Activated CD8-positive, alpha-beta T cell treated with anti-CD3 and anti-CD28 coated beads for 36 hours (primary cell): ENCODE measurements at regions not wholly inside any gene's neighbourhood (a gene's known extent, or its start where the extent isn't known, plus 50 kb on each side); places are given as distances from the start of the nearest gene placed in this dataset.

Source experiments
- ATAC-seq: fragments of 200-7000 bp; cut with Tn5 transposase; one replicate; pipeline ENCODE4 v1.10.0; 2021; ENCODE audit warnings: mild to moderate bottlenecking, moderate library complexity
- CTCF ChIA-PET: fragments of 350-600 bp; sonication (Branson Sonifier 250); formaldehyde crosslinking; loops from one replicate; lab custom pipeline; 2021; ENCODE audit warnings: antibody characterized with exemption; lab: Charles Lee
- POLR2A ChIA-PET: fragments of 350-600 bp; sonication (Branson Sonifier 250); formaldehyde crosslinking; loops from one replicate; lab custom pipeline; 2021; ENCODE audit warnings: antibody characterized with exemption; lab: Charles Lee
- DNase-seq: peaks from one replicate; pipeline ENCODE4 v3.0.0-alpha.2; 2020
- H3K27ac Mint-ChIP-seq: one replicate; pipeline ENCODE4 v1.8.0; 2021; ENCODE audit warnings: mild to moderate bottlenecking, mixed read lengths
- H3K27me3 Mint-ChIP-seq: one replicate; pipeline ENCODE4 v1.8.0; 2021; ENCODE audit warnings: mixed read lengths
- H3K36me3 Mint-ChIP-seq: one replicate; pipeline ENCODE4 v1.8.0; 2021; ENCODE audit warnings: low read depth, mixed read lengths
- H3K4me1 Mint-ChIP-seq: one replicate; pipeline ENCODE4 v1.8.0; 2021; ENCODE audit warnings: low read depth, mixed read lengths
- H3K4me3 Mint-ChIP-seq: one replicate; pipeline ENCODE4 v1.8.0; 2021; ENCODE audit warnings: mild to moderate bottlenecking, moderate library complexity, mixed read lengths
- H3K9me3 Mint-ChIP-seq: one replicate; pipeline ENCODE4 v1.8.0; 2021; ENCODE audit warnings: mixed read lengths
- intact Hi-C: fragments of 100-400 bp; cut with micrococcal nuclease; formaldehyde crosslinking; loops from one replicate; pipeline ENCODE4 v1.10.0; 2022
- TF ChIP-seq, protein P1 (sequence below): fragments of 200-600 bp; IDR thresholded peaks from one replicate; pipeline ENCODE4 v1.8.0; 2022; ENCODE audit warnings: antibody characterized with exemption, mild to moderate bottlenecking

DNA sequence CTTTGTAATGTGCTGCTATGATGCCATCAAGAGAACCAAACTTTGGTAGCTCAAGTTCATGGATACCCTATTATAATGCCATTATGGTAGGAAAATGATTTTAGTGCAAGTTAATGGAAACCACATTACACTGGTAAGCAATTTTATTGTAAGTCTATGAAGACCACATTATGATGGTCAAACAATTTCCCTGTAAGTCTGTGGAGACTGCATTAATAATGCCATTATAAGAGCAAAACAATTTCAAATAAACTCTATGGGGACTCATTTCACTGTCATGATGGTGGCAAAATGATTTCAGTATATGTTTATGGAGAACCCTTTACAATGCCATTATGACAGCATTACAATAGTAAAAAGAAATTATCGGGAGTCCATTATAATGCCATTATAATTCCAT is 602.0 kb upstream of the MEF2C start:
- no peak overlapping the region for H3K27ac Mint-ChIP-seq
- ChIA-PET POLR2A (no interaction called here), CTCF (no interaction called here)

DNA sequence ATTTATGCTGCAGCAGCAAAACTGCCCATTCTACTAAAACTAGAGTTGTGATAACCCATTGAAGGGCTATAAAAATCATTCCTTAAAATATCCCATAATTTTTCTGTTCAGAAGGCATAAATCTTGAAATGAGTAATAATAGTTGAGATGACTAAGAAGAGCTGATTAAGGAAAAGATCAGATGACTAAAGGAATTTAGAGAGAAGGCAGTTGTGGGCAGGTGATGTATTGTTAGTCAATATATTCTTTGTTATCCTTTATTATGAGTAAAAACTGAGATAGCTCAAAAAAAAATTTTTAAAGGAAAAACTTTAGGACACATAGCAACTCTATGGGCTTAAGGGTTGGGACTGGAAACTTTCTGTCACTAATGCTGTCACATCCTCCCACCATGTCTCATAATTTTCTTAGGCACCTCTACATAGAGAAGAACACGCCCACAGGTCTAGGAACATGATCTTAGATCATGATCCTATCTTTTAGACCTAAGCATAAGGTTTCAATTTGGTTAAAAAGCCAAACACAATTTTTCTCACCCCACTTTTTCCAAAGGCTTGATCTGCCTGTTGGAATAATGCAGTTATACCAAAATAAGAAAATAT is 597.5 kb upstream of the MEF2C start:
- H3K27me3 Mint-ChIP-seq: no peaks in the 10 kb centered on the region
- ChIA-PET POLR2A (no interaction called here), CTCF (no interaction called here)
- no peak for DNase-seq
- H3K4me3 Mint-ChIP-seq: no peak overlapping the region
- no peaks in the 10 kb centered on the region for H3K9me3 Mint-ChIP-seq
- TF ChIP-seq, protein P1, sequence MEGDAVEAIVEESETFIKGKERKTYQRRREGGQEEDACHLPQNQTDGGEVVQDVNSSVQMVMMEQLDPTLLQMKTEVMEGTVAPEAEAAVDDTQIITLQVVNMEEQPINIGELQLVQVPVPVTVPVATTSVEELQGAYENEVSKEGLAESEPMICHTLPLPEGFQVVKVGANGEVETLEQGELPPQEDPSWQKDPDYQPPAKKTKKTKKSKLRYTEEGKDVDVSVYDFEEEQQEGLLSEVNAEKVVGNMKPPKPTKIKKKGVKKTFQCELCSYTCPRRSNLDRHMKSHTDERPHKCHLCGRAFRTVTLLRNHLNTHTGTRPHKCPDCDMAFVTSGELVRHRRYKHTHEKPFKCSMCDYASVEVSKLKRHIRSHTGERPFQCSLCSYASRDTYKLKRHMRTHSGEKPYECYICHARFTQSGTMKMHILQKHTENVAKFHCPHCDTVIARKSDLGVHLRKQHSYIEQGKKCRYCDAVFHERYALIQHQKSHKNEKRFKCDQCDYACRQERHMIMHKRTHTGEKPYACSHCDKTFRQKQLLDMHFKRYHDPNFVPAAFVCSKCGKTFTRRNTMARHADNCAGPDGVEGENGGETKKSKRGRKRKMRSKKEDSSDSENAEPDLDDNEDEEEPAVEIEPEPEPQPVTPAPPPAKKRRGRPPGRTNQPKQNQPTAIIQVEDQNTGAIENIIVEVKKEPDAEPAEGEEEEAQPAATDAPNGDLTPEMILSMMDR: no peak
- ATAC-seq: no peak
- no peaks in the 10 kb centered on the region for H3K4me1 Mint-ChIP-seq
- intact Hi-C loops: no loop called here
- H3K36me3 Mint-ChIP-seq: no peaks in the 10 kb centered on the region
- no peak overlapping the region for H3K27ac Mint-ChIP-seq

More for the DNA sequence above, 602.0 kb upstream of the MEF2C start:
- TF ChIP-seq, protein P1: no peak
- no peaks in the 10 kb centered on the region for H3K4me1 Mint-ChIP-seq
- H3K27me3 Mint-ChIP-seq: no peaks in the 10 kb centered on the region
- H3K36me3 Mint-ChIP-seq: no peaks in the 10 kb centered on the region
- H3K9me3 Mint-ChIP-seq: no peaks in the 10 kb centered on the region
- intact Hi-C loops: no loop called here
- ATAC-seq: no peak
- no peak overlapping the region for H3K4me3 Mint-ChIP-seq
- DNase-seq: no peak

DNA sequence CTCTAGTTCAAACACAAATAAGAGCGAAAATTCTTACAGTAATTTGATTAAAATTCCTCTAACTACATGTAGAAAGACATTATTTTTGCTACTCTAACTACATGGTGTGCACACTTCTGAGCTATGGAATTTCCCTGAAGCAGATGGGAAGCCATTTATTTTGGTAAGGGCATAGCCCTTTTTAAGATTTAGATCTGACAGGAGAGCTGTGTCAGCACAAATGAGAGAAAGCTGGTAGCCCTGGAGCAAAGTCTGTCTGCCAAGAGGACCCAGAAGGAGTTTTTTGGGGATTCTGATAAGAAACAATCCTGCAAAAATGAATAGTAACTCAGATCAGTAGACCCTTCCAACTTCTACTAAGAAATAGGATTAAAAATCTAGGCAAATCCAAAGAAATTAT is 595.9 kb upstream of the MEF2C start:
- CTCF ChIA-PET: interaction anchor here (1.5 kb wide), 1 partner anchor 787 kb away, joined by 3 read pairs; no protein-coding TSS in a partner anchor
- POLR2A ChIA-PET: no interaction called here
- no peak for ATAC-seq
- TF ChIP-seq, protein P1: no peak
- Mint-ChIP-seq H3K9me3 (no peaks in the 10 kb centered on the region), H3K36me3 (no peaks in the 10 kb centered on the region), H3K4me3 (no peak overlapping the region), H3K4me1 (no peaks in the 10 kb centered on the region), H3K27ac (no peak overlapping the region), H3K27me3 (no peaks in the 10 kb centered on the region)
- no peak for DNase-seq
- intact Hi-C loops: no loop called here

DNA sequence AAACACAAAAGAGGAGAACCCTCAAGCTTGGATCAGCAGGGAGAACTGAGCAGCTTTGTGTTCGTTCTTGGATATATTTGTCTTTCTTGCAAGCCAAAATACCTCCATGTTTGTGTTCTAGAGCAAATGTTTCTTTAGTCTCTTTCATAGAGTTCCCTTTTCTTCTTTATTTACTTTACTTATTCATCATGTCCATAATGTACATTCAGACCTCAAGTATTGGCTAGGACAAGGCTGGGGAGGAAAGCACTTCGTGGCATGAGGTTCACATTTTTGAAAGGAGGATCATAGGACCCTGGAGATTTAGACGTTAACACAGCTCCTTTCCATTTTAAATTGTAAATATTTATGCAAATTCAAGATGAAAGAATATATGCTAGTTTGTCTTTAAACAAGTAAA is 590.2 kb upstream of the MEF2C start:
- no peak for DNase-seq

DNA sequence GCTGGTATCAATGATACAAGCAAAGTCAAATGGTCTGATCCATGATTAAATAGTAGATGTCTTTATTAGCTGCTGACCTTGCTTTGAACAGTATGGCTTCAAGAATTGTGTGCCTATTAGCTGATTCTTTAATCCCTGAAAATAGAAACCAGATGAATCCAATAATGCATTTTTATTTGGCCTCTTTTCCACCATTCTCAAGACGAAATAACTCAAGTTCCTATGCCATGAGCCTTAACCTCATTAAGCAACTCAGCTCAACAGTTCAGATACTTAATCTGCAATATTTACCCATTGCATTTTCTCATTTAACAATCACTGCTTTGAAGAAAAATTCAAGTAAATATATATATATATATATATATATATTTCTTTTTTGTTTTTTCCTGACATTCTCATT is 588.6 kb upstream of the MEF2C start:
- intact Hi-C loops: no loop called here
- Mint-ChIP-seq H3K4me3 (no peak overlapping the region), H3K9me3 (peaks cover 2% of the 10 kb centered on the region), H3K36me3 (no peaks in the 10 kb centered on the region), H3K4me1 (no peaks in the 10 kb centered on the region), H3K27ac (no peak overlapping the region), H3K27me3 (no peaks in the 10 kb centered on the region)
- ChIA-PET POLR2A (no interaction called here), CTCF (no interaction called here)
- no peak for ATAC-seq
- no peak for DNase-seq
- TF ChIP-seq, protein P1: no peak

More for the DNA sequence above, 590.2 kb upstream of the MEF2C start:
- no peak for ATAC-seq
- Mint-ChIP-seq H3K4me3 (no peak overlapping the region), H3K36me3 (no peaks in the 10 kb centered on the region), H3K27me3 (no peaks in the 10 kb centered on the region), H3K4me1 (no peaks in the 10 kb centered on the region), H3K27ac (no peak overlapping the region), H3K9me3 (peaks cover 2% of the 10 kb centered on the region)
- intact Hi-C loops: no loop called here
- TF ChIP-seq, protein P1: no peak
- ChIA-PET CTCF (interaction anchor here (0.9 kb wide), 1 partner anchor 743 kb away, joined by 3 read pairs; no protein-coding TSS in a partner anchor), POLR2A (no interaction called here)
